GM12875 (cell line): ENCODE measurements at regions not wholly inside any gene's neighbourhood (a gene's known extent, or its start where the extent isn't known, plus 50 kb on each side); places are given as distances from the start of the nearest gene placed in this dataset.
"Not testable (repeated sequence)": the region's sequence is repeated elsewhere in the genome, so short reads cannot be mapped to it uniquely, and the experiment has no call there.

Experiments used
- H3K4me3 ChIP-seq: one replicate; pipeline ENCODE4 v1.5.1; 2011; ENCODE audit warnings: low read depth, low read length, control low read depth

DNA sequence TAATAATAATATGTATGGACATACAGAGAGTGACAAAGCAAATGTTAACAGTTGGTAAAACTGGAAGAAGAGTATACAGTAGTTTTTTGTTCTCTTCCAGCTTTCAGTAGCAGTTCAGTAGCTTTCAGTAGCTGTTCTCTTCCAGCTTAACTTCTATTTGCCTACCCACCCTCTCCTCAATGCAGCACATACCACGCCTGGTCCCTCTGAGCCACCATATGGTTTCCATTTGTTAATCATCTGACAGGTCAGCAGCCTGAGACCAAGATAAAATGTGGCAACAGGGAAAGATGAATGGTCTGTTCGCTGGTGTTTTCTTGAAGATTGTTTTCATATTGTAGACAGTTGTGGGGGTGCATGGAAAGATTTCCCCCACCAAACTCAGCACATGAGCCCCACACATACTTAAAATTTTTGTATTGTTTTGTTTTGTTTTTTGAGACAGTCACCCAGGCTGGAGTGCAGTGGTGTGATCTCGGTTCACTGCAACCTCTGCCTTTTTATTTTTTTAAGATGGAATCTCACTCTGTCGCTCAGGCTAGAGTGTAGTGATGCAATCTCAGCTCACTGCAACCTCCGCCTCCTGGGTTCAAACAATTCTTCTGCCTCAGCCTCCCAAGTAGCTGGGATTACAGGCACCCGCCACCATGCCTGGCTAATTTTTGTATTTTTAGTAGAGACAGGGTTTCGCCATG, 56.8 kb downstream of the ATP6V0E2 start:
- H3K4me3 ChIP-seq, result not testable (repeated sequence)

DNA sequence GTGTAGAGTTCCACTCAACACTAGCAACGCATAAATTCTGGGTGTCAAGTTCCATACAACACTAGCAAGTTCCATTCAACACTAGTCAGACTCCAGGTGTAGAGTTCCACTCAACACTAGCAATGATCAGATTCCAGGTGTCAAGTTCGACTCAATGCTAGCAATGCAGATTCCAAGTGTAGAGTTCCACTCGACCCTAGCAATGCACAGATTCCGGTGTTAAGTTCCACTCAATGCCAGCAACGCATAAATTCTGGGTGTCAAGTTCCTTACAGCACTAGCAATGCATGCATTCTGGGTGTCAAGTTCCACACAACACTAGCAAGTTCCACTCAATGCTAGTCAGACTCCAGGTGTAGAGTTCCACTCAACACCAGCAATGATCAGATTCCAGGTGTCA, 60.0 kb downstream of the ATP6V0E2 start:
- H3K4me3 ChIP-seq, result not testable (repeated sequence)

DNA sequence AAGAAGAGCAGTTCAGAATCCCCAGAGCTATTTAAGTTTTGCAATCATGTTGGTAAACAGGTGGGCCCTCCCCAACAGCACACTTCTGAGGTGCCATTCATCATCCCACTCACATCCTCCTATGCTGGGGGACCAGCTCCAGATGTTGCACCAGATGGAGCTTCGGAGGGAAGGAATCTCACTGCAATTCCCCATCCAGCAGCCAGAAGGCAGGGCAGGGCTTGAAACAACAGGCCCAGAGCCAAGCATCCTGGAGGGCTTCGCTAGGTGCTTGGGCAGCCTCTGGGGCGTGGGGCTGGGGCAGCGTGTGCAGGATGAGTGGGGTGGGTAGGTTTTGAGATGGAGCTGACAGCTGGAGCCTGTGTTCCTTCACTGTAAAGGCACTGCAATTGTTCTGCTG, 73.6 kb downstream of the ATP6V0E2 start:
- H3K4me3 ChIP-seq, result not testable (repeated sequence)

DNA sequence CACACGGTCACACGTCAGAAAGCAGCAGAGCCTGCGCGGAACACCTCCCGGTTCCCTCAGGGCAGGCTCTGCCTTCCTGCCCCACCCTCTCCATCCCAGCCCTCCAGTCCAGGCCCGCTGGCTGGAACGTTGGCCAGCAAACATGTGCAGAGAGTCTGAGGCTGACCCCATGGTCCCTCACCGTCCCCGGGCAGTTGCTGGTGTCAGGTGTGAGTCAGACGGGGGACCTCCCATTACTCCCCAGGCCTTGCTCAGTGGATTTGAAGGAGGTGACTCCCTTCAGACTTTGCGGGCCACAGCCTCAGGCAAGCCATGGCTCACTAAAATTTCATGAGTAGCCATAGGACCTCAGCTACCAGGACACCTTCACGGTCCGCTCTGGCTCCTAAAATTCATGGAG, 74.7 kb downstream of the ATP6V0E2 start:
- not testable (repeated sequence) for H3K4me3 ChIP-seq

DNA sequence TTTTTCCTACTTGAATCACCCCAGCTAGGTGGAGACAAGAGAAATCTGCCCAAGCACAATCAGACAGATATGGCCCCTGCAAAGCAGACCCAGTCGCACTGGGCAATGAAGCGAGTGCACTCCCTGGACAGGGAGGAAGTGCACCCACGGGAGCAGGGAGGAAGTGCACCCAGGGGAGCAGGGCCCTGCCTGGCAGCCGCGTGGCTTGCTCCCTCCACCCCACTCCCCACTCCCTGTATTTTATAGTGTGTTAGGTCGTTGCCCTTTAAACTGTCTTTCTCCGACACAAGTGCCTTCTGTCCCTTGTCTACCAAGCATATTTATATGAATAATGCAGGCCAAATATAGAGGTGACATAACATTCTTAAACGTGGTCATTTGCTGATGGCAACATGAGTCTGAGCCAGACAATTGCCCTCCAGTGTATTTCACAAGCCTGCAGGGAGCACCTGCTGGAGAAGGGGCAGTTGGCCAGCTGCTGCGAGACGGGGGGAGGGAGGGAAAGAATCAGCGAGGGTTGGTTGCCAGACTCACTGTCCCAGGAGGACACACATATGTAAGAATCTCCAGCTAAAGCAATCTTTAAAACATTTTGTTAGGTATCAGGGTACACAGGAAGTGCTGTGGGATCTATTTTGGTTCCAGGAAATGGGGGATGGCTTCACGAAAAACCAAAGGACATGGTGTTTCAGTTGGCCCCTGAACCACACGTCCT, 76.3 kb downstream of the ATP6V0E2 start:
- not testable (repeated sequence) for H3K4me3 ChIP-seq

DNA sequence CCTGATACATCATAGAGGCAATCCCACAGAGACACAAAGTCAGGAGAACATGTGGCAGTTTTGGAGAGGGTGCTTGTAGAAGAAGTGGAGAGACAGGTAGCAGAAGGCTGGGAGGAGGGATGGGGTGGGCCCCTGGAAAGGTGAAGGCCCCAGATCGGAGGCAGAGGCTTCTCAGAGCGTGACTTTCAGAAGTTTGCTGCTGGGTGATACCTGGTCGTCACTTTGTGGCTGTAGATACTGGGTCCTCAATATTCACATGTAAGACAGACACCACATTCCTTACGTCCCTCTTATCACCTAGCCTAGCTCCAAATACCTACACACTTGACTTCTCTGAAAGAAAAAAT, 76.8 kb downstream of the ATP6V0E2 start:
- not testable (repeated sequence) for H3K4me3 ChIP-seq

DNA sequence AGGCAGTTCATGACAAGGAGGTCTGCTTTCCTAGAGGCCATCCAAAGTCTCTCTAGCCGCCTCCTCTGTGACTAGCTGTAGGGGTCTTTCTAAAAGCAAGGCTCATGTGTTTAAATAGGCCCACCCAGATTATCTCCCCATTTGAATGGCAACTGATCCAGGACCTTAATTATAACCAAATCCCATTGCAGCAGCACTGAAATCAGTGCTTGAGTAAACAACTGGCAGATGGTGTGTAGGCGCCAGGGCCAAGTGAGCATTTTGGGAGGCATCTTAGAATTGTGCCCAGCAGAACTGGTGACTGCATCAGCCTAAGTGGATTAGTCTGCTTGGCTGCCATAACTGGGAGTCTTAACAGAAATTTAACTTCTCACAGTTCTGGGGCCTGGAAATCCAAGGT, 77.8 kb downstream of the ATP6V0E2 start:
- not testable (repeated sequence) for H3K4me3 ChIP-seq

DNA sequence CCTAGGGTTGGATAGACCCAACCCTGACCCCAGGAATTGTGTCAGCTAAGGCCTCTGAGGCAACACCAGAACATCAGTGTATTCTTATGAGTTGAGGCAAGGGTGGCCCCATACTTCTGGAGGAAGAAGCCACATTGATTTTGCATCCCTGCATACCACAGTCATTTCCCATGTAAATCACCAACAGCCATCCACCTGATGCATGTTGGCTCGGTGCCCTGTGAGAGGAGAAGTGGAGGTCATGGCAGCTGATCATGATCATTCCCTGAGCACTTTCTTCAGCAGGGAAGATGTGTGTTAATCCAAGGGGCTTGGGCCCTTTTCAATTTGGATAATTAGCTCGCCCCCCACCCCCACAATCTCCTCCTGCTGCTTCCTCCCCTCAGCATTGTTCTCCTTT, 85.1 kb downstream of the ATP6V0E2 start:
- H3K4me3 ChIP-seq, result not testable (repeated sequence)

DNA sequence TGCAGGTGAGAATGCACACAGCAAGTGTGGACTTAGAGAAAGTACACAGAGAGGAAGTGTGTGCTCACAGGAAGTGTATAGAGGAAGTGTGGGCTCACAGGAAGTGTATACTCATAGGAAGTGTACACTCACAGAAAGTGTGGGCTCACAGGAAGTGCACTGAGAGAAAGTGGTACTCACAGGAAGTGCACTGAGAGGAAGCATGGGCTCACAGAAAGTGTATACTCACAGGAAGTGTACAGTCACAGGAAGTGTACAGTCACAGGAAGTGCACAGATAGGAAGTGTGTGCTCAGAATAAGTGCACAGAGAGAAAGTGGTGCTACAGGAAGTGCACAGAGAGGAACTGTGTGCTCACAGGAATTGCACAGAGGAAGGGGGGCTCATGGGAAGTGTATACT, 87.1 kb downstream of the ATP6V0E2 start:
- not testable (repeated sequence) for H3K4me3 ChIP-seq

DNA sequence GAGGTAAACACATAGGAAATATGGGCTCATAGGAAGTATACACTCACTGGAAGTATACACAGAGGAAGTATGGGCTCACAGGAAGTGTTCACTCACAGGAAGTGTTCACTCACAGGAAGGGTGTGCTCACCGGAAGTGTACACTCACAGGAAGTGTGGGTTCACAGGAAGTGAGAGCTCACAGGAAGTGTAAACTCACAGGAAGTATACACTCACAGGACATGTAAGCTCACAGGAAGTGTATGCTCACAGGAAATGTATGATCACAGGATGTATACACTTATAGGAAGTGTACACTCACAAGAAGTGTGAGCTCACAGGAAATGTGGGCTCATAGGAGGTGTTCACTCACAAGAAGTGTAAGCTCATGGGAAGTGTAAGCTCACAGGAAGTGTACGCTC, 88.1 kb downstream of the ATP6V0E2 start:
- H3K4me3 ChIP-seq, result not testable (repeated sequence)

DNA sequence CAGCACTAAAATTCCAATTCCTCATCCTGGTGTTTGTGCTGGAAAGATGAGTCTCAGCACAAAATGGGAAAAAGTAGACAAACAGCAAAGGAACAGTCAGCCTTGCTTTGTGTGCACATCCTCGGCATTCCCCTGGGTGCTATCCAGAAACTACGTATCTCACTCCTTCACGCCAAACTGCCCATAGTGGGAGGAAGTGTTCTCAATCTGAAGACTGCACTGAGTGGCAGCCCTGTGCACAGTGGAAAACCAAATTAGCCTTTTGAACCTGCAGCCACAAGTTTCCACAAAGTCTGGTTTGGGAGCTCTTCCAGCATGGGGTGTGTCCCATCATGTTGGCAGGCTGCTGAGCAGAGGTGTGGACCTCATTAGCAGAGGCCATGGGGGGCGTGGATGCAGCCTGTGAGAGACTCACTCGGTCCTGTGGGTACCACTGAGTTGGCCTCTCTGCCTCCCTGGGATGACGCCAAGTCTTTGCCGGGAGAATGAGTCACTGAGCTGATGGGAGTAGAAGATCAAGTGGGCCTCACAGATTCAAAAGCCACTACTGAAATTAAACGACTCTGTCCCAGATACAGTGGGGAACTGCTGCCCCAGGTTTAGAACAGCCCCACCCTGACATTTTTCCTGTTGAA, 89.0 kb downstream of the ATP6V0E2 start:
- not testable (repeated sequence) for H3K4me3 ChIP-seq

DNA sequence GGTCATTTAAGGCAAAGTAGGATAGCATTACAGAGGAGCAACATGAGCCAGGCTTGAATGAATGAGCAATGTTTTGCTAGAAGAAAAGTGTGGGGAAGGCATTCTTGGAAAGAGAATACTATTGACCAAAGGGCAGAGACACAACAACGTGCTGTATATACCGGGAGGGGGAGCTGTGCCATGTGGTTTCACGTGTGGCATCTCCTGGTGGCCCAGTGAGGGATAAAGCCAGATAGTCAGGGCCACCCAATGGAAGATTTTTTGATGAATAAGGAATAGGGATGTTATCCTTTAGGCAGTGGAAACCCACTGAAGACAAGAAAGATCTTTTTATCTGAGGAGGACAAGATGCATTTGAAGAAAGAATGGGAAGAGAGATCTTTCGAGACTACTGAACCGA, 90.2 kb downstream of the ATP6V0E2 start:
- H3K4me3 ChIP-seq, result not testable (repeated sequence)

DNA sequence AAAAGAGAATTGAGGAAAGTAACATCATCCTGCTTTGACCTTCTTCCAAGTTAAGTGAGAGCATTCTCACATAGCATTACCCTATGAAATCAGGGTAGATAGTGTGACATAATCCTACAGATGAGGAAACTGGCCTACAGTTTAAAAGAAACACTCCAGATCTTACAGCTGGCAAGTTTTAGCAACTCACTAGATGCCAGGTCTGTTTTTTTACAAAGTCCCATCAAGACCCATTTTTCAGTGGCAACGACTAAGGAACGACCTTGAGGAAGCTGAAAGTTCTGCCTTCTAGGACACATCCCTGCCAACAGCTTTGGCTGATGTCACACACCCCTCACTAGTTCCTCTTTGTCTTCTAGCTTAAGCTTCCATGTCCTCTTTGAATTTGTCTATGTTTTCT, 92.7 kb downstream of the ATP6V0E2 start:
- H3K4me3 ChIP-seq, result not testable (repeated sequence)

DNA sequence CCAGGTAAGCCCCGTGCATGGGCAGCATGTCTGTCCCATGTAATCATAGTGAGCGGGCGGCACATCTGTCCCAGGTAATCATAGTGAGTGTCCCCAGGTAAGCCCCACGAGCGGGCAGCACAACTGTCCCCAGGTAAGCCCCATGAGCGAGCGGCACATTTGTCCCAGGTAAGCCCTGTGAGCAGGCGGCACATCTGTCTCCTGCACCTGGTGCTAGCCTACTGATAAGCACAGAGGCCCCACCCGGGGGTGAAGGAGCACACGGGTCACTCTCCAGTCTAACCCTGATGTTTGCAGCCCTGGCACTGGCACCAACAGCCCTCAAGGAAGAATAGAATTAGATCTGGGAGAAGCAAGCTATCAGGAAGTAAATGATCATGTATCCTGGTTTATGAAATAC, 99.2 kb downstream of the ATP6V0E2 start:
- not testable (repeated sequence) for H3K4me3 ChIP-seq

DNA sequence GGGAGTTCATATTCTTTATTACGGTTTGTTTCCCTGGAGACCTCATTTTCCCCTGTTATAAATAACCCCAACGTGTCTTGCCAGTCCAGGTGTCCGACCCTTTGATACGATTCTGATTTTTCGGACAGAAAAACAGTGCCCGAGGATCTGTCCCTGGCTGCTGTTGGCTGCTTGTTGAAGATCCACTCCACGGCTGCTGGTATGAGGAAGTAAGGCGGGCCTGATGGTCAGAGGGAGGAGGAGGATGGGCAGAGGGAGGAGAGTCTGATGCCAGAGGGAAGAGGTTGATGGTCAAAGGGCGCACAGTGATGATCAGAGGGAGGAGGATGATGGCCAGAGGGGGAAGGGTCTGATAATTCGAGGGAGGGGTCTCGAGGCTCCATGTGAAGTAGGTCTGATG, 99.9 kb downstream of the ATP6V0E2 start:
- H3K4me3 ChIP-seq, result not testable (repeated sequence)

DNA sequence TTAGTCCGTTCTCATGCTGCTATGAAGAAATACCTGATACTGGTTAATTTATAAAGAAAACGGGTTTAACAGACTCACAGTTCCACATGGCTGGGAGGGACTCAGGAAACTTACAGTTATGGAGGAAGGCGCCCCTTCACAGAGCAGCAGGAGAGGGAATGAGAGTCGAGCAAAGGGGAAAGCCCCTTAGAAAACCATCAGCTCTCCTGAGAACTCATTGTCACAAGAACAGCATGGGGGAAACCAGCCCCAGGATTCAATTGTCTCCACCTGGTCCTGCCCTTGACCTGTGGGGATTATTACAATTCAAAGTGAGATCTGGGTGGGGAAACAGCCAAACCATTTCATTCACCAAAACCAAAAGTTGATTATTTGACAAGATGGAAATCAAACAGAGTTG, 101.8 kb downstream of the ATP6V0E2 start:
- not testable (repeated sequence) for H3K4me3 ChIP-seq

DNA sequence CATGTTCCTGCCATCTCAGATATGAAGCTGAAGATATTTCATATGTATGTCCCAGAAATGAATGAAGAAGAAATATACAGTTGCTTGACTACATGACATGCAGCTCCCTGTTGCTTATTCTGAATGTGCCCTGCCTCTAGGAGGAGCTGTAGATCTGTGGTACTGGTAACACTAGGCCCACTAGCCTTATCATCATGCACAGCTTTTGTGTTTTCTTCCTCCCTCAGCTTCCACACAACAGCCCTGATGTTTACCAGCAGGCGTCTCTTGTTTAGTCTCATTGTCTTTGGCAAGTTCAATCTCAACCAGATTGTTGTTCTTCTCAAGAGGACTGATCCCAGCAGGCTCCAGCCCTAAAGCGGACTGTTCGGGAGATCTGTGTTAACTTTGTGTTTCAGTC, 104.8 kb downstream of the ATP6V0E2 start:
- H3K4me3 ChIP-seq, result not testable (repeated sequence)

DNA sequence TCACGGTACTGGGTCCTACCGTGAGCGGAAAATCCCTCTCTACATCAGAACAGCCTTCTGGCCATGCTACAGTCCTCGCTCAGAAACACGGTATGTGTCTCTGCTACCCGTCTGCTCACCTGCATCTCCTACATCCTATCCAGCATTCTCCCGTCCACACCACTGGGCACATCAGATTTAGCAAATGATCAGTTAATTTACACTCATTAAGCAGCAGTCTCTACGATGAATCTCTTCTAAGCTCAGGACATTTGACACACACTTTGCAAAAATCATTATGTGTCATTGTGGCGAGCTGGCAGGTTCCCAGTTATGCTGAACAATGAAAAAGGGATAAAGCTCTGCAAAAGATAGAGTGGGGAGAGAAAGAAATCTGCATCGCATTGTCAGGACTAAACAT, 105.2 kb downstream of the ATP6V0E2 start:
- H3K4me3 ChIP-seq, result not testable (repeated sequence)

DNA sequence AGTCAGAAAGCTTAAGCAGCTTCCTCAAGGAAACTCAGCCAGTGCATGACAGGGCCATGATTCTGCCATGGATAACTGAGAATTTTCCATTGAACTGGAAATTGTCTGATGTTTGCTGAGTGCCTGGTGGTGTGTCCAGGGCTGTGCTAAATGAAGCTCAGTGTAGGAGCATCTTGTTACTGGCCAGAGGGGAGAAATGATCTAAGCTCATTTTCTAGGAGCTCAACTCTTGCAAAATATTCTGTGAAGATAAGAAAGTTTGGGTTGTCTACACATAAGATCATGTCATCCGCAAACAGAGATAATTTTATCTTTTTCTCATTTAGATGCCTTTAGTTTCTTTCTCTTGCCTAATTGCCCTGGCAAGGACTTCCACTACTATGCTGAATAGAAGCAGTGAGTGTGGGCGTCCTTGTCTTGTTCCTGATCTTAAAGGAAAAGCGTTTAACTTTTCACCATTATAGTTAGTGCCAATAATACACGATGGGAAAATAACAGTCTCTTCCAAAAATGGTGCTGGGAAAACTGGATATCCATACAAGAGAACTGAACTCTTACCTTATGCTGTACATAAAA, 108.9 kb downstream of the ATP6V0E2 start:
- not testable (repeated sequence) for H3K4me3 ChIP-seq

DNA sequence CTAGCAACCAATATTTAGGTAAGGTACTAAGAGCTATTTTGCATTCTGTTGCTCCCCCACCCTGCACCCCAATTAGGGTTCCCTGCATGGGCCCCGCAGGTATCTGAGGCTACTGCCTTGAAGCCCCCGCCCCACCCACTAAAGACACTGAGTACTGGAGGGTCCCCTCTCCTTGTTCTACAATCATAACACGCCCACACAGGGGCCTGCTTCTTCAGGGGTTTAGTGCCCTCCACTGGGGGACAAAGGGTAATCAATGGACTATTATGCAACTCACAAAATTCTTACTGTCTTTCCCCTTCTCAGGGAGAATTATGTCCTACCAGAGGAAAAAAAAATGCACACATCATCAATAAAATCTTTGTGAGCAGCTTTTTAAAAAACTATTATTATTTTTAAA, 113.1 kb downstream of the ATP6V0E2 start:
- not testable (repeated sequence) for H3K4me3 ChIP-seq

DNA sequence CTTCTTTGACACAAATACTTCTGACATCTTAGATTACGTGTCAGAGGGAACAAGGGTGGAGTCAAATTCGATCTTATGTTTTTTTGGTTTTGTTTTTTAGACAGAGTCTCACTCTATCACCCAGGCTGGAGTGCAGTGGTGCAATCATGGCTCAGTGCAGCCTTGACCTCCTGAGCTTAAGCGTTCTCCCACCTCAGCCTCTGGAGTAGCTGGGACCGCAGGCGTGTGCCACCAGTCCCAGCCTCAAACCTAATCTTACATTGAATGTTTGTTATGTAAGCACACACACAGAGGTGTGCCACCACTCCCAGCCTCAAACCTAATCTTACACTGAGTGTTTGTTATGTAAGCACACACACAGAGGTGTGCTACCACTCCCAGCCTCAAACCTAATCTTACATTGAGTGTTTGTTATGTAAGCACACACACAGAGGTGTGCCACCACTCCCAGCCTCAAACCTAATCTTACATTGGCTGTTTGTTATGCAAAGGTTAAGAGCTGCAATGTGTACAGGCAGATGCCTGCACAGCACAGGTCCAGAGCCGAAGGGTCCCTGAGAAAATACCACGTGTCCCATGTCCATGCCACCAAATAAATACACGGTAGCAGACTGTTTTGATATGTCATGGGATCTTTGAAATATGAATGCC, 118.0 kb downstream of the ATP6V0E2 start:
- H3K4me3 ChIP-seq, result not testable (repeated sequence)
